Stimulated activated CD4-positive, alpha-beta T cell treated with anti-CD3 and anti-CD28 coated beads, Interleukin-2, amount 100 ng/mL, for 24 hours (primary cell): ENCODE measurements at regions not wholly inside any gene's neighbourhood (a gene's known extent, or its start where the extent isn't known, plus 50 kb on each side); places are given as distances from the start of the nearest gene placed in this dataset.

Experiments
- DNase-seq, 2 donors: peaks; one replicate each; pipeline ENCODE4 v3.0.0-alpha.2; 2020

DNA sequence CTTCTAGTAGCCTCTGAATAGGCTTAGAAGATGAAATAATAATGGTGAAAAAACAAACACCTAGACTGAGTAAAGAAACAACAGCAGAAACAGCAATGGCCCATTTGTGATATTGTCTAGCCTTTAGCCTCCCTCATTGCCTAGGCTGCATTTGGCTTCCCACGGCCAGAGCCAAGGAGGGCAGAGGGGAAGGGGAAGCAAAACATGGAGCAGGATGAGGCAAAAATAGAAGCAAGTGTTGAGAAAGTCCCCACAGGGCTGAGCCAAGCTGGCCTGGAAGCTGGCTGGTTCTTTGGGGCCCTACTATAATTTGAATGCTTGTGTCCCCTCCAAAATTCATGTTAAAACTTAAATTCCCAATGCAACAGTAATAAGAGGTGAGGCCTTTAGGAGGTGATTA, 60.2 kb upstream of the KSR1 start:
- DNase-seq: no peak

- no peak for DNase-seq
These were observed 59.3 kb upstream of the KSR1 start for GRCh38 chr17:27396941-27397340.

DNA sequence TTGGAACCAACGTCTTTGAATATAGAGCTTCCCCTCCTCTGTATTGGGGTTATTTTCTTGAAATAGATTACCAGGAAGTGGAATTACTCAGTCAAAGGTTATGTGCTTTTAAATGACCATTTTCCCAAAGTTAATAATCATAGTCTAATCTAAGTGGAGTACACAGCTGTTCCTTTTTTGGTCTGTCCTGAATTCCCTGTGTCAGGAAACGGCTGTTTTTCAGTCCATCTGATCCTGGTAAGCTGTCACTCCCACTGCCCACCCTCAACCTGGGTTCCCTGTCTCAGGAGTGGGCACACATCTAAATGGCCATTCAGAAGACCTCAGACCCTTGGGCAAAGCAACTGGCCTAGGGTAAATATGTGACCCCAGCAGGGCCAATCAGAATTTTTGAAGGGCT, 57.6 kb upstream of the KSR1 start:
- DNase-seq: no peak

GRCh38 chr17:27400991-27401390, 55.3 kb upstream of the KSR1 start:
- no peak for DNase-seq

- no peak for DNase-seq
These were observed 53.3 kb upstream of the KSR1 start for GRCh38 chr17:27402943-27403342.

GRCh38 chr17:27403480-27404005, 52.7 kb upstream of the KSR1 start:
- DNase-seq: no peak

GRCh38 chr17:27404676-27405075, 51.6 kb upstream of the KSR1 start:
- DNase-seq: no peak
